Epidermal melanocyte (primary cell): ENCODE measurements at regions not wholly inside any gene's neighbourhood (a gene's known extent, or its start where the extent isn't known, plus 50 kb on each side); places are given as distances from the start of the nearest gene placed in this dataset.
"Not testable (repeated sequence)": the region's sequence is repeated elsewhere in the genome, so short reads cannot be mapped to it uniquely, and the experiment has no call there.

Experiments used
- DNase-seq: peaks from one replicate; pipeline ENCODE4 v3.0.0; 2011; ENCODE audit warnings: low spot score; ENCODE audit not compliant: insufficient read length

DNA sequence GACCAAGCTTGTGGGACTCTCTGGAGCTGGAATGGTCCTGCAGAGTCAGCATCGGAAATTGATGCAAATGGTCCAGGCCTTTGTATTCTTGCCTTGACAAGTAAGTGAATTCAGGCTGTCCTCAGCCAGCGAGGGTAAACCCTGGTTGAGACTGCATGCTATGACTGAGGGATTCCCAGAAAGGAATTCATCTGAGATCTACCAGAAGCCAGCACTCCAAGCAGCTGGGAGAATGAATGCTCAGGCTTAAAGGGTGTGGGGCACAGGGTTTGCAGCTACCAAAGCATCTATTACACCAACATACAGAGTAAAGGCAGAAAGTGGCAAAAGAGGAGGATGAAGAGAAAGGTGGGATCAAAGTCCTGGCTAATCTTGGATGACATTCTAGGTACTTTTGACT lies 257.0 kb upstream of the LYPLAL1 start:
- no peak for DNase-seq

DNA sequence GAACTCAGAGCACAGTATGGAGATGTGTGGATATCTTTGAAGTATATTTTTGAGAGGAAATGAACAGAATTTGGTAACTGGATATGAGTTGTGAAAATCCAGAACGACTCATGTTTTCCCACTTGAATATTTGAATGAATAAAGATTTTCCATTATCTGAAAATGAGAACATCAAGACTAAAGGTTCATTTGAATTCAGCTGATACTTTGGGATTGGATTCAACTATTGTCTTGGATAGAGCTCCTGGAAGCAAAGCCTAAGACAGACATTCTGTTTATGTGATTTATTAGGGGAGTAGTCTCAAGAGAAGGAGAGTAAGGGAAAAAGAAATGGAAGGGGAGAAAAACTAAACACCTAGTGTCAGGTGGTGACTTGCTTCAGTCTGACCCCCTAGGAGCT lies 256.0 kb upstream of the LYPLAL1 start:
- no peak for DNase-seq

DNA sequence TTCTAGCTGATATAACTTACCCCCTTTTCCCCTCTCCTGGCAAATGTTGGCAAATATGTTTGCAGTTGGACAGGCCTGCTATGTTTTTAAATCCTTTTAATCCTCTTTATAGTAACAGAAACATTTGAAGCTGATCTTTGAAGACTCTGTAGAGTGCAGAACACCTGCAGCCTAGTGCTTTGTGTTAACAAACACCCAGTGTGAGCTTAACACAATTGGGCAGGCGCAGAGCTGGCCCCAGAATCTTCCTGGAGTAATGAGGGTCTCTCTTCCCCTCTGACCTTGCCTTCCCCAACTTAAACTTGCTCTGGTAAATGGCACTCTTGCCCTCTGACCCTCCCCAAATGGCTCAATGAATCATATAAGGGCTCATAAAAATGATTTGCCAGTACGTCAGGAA lies 247.9 kb upstream of the LYPLAL1 start:
- DNase-seq: no peak

DNA sequence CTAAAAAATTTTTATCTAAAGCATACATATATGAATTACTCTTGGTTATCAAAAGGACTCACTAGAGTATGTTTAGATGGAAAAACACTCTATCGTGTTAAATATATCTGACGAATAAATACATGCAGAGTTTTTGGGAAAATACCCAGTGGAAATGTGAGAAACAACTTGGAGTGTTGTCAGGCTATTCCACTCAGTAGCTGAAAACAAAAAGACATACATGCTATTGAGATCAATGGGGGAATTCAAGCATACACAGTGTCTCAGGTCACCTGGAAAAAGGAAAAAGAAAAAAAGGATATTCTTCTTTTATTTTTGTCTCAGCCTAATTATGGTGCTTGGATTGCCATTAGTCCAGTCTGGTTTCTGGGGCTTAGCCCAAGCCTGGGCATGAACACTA lies 247.0 kb upstream of the LYPLAL1 start:
- DNase-seq: no peak

DNA sequence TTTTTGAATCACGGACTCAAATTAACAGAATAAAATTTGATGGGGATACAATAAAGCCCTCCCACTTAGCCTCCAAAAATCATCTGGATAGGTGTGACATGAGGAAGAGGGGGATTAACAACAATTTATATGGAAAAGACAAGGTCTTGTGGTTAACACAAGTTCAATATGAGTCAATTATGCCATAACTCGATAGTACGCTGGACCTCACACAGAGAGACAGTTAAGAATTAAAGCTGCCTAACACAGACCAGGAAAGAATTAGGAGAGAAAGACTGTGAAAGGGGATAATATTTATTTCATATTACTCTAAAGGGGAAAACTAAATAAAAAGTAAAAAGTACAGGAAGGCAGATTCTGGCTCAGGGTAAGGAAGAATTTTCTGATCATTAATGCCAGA lies 243.7 kb upstream of the LYPLAL1 start:
- no peak for DNase-seq

DNA sequence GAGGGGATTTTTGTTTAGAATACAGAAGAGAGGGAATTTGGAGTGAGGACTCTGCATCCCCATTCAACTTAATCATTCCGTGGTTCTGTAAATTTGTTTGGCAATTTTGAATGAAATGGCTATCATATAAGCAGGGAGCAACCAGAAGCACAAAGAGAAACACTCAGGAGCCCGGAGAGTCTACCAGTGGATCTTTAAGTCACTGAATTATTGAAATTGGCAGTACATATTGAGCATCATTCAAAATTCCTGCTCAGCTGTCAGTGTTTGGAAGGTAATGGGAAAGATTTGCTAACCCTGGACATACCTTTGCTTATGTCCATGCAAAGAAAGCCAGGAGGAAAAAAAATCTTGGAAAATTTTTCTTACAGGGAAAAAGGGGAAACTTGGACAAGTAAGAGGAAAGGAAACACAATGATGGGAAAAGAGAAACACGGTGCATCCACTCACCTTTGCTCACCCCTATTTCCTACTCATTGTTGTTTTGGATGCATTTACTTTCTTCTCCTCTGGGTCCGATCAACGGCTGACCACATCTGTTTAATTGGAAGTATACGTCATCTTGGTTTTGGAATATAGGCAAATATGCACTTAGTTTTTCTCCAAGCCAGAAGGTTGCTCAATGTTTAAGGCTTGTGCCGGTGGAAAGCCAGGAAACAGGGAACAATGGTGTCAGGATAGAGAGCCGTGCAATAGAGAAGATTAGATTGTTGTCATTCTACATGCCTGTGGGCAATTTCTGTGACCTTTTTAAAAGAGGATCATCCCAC lies 243.0 kb upstream of the LYPLAL1 start:
- DNase-seq: peak; percentile 21

DNA sequence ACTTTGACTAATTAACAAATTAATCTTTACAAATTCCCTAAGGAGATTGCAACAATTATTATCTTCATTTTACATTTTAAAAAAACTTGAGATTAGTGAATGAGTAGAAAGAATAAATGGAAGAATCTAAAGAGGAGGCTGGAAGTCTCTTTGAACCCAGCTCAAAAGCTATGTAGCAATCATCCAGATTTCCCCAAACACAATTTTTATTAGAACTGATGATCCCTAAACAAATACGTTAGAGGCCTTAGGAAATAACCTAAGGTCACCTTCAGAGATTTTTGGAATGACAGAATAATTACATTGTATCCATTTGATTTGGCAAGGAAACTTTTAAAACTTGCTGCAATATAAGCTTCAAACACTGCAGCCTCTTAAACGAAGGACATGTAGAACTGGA lies 242.4 kb upstream of the LYPLAL1 start:
- no peak for DNase-seq

DNA sequence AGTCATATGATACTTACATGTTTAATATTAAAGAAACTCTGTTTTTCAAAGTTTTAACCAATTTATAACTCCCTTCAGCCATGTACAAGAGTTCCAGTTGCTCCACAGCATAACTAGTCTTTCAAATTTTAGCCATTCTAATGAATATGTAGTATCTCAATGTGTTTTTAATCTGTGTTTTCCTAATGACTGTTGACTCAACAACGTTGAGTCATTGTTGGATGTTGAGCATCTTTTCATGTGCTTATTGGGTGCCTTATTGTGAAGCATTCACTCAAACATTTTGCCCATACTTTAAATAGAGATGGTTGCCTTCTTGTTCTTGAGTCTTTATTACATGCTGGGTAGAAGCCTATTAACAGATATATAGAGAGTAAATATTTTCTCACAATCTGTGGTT lies 240.2 kb upstream of the LYPLAL1 start:
- DNase-seq: no peak

DNA sequence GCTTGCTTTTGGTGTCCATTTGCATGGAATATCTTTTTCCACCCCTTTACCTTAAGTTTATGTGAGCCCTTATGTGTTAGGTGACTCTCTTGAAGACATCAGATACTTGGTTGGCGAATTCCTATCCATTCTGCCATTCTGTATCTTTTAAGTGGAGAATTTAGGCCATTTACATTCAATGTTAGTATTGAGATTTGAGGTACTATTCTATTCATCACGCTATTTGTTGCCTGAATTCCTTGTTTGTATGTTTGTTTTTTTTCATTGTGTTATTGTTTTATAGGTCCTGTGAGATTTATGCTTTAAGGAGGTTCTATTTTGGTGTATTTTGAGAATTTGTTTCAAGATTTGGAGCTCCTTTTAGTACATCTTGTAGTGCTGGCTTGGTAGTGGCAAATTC lies 238.3 kb upstream of the LYPLAL1 start:
- not testable (repeated sequence) for DNase-seq

DNA sequence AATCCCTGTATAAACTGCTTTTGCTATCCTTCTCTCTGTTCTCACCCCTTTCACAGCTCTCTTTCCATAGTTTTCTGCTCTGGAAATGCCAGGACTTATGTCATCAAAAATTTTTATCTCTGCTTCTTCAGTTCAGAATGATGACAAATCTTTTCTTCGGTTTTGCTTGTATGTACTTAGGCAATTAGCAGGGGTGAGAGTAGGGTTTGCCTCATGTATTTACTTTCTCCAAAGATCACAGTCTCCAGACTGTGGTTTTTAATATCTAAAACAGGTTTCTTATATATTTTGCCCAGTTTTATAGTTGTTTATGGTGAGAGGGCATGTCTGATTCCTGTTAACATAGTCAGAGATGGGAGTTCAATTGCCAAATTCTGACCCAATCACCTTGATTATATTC lies 235.4 kb upstream of the LYPLAL1 start:
- no peak for DNase-seq

DNA sequence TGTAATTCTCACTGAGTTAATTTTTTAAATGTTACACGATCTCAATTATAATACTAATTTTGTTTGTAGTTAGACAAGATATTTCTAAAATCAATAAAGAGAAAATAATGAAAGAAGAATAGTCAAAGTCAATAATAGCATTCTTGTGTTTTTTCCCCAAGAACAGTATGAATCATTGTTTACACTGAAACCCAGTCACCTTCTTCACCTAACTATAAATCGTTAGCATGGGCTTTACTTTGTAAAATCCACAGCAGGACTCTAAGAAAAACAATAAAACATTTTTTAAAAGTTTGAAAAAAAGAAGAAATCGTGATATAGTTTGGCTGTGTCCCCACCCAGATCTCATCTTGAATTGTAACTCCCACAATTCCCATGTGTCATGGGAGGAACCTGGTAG lies 234.6 kb upstream of the LYPLAL1 start:
- DNase-seq: no peak

DNA sequence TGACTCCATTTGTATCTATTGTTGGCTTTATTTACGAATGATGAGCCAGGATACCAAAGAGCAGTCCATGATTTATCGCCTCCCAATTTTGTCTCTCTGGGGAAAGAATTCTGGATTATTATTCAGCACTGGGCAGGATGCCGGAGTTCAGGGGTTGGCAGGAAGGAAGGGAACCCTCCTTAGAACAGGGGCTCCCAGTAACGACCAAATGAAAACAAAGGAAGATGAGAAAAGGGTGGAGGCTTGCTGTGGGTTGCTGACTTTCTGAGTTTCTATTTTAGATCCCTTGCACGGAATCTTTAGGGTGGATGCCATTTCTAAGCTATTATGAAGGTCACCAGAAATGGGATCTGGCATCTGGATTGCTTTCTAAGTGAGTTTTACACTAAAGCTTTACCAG lies 231.2 kb upstream of the LYPLAL1 start:
- no peak for DNase-seq

DNA sequence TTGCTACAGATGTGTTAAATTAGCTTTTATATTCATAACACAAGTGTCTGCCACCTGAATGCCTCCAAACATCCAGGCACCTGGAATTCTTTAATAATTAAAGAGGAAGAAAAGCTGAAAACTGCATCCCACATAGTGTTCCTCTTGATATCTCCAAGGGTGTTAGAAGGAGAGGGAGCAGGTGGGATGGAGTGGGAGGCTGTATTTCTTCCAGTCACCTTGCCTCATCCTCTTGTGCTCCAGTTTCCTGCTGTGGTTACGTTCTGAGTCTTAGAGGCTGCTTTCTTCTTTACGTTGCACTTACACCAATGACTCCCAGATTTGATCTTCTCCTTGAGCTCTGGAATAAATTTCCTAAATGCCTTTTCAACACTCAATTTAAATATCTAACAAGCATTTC lies 230.3 kb upstream of the LYPLAL1 start:
- no peak for DNase-seq

DNA sequence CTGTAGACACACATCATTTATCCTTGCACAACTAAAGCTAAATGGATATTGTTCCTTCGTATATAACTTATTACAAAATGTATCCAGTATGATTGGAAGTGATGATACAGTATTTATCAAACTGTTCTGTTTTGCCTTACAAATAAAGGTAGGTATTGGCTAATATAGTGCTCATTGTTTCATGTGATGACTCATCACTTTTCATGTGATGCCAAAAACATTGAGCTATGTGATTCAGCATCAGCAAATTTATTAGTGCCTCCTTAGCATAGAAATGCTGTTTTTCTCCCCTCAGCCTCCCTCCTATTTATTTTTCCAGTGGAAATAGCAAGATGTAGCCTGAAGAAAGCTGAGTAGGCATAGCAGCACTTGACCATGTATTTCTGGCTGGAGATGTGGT lies 228.6 kb upstream of the LYPLAL1 start:
- no peak for DNase-seq

DNA sequence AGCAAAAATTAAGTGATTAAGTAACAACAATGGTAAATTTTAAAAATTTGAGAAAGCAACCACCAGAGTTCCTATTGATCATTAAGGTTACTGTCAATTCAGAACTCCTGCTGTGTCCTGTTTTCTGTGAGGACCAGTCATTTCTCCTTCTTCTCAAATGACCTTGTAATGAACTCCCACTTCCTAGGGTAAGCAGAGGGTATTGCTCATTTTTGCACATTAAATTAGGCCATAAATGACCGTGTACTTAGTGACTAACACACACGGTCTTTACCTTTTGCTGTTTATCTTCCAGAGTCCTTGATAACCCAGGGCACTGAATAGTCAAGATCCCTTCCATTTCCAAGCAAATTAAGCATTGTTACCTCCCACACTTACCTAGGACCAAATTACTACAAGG lies 227.5 kb upstream of the LYPLAL1 start:
- no peak for DNase-seq

DNA sequence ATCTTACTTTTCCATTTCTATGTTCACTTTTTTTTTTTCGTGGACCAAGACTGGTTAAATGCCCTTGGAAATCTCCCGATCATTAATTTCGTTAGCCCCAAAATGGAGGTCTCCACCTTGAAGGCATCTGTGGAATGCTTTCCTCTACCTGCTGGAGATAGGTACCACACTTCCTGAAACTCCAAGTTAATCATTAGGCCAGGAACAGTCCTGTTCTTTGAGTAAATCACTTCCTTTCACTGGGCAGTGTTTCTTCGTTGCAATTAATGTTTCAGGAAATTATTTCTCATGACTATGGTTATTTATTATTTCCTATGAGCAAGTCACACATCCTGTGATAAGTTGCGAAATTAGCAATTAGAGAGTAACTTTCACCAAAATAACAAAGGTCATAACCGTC lies 225.2 kb upstream of the LYPLAL1 start:
- DNase-seq: no peak

DNA sequence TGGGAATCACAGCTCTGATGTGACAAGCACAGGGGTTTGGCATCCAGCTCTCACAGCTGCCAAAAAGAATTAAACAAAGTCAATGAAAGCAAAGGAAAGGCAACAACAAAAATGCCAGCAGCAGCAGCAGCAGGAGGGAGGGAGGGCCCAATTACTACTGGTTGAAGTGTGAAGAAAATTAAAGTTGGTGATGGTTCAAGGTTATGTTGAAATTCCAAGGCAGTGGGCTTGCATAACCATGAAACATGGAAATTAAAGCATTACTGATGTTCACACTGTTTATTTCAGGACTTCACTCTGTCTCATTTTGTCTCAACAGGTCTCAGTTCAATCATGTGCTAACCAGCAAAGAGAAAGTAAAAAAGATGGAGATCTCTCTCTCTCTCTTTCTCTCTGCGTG lies 220.3 kb upstream of the LYPLAL1 start:
- DNase-seq: no peak

DNA sequence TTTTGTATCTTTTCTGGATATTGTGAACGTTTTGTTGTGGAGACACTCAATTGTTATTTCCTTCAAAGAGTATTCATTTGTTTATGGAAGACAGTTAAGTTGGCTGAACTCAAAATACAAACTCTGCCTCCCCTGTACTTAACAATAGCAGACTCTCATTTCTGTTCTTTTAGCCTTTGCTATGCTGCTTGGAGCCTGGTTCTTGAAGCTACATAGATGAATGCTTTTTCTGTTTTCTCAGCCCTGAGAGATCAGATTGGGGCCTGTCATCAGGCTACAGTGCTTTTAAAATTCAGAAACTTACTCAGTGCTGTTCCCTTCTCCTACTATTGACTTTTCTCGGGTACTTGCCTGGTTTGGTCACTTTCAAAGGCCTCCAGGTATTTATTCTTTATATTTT lies 215.7 kb upstream of the LYPLAL1 start:
- no peak for DNase-seq

DNA sequence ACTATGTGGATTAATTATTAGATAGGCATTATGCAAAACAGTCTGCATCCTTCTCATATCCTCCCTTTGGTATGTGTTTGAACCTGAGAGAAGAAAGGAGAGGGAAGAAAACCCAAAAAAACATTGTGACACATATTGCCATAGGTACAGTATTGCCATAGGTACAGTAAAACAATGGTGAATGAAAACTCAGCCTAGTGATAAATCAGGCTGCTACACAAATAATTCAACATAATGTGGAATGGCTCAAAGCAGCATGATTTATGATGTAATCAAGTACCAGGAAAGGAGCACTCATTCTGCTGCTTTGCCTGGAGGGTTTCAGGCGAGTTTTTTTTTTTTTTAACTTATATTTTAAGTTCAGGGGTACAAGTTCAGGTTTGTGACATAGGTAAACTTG lies 213.9 kb upstream of the LYPLAL1 start:
- no peak for DNase-seq

DNA sequence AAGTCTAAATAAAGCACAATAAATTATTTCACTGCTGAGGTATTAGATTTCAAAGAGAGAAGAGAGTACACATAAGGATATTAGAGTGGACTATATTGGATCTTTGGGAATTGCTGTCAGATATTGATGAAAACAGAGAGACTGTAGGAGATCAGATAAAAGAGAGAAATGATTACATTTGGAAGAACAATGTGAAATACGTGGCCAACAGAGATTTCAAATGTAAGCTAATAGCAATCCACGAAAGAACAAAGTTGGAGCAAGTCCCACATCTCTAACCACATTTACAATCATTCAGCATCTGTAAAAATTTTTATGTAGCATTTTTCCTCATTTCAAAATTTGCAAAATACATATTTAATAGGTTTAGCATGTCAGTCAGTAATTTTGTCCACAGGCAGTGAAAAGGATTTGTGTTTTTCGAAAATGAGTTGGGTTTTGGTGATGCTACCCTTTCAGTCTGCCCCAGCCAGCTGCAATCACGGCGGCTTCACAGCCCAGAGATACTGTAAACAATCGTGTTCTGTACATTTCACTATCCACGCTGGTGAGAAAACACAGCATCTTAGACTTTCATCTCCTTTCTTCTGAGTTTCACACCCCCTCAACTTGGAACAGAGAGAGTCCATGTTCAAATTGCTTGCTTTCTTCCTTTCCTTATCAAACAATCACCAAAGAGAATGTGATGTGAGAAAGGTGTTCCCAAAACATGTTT lies 209.1 kb upstream of the LYPLAL1 start:
- no peak for DNase-seq

DNA sequence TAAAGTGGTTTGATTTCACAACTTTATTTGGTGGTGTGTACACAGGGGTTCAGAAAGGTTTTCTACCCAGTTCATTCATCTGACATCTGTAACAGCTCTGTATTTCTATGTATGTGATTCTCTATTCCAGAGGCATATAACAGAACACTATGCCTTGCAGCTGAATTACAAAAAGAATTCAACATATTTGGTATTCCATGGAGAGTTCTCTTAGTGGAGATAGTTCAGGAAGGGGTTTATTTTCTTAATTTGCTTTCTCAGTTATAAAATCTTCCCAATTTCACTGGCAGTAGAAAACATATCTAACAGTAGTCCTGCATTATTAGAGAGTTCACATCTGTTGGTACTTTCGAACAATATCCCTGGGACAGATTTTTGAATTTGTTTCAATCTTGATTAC lies 207.9 kb upstream of the LYPLAL1 start:
- no peak for DNase-seq

DNA sequence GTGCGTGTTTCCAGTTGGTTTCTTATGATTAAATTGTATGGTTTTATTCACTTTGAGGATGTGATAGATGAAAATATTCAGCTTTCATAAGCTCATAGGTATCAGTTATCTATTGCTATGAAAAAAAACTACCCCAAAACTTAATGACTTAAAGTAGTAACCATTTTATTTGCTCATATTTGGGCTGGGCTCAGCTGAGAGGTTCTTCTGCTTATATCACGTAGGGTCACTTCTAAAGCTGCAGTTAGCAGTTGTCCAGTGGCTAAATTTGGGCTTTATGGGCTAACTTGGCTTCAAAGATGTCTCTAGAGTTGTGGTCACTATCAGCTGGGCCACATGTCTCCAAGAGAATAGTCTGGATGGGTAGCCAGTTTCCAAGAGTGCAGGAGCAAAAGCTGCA lies 206.4 kb upstream of the LYPLAL1 start:
- DNase-seq: no peak

DNA sequence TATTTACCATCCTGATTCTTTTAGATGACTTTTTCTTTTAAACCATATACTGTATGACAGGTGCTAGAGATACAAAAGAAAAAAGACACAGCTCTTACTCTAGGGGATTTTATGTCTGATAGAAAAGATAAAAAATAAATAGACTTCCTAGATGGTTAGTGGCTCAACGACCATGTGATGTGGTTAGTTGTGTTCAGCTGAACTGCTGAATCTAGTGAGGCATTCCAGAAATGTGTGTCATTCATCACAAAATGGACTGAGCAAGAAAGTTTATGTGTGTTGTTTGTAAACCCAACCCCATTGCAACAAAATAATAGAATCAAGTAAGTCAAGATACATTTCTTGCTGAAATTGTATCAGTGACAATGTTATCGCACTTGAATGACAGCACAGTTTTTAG lies 205.8 kb upstream of the LYPLAL1 start:
- no peak for DNase-seq
